ENCODE measurements at regions not wholly inside any gene's neighbourhood (a gene's known extent, or its start where the extent isn't known, plus 50 kb on each side); places are given as distances from the start of the nearest gene placed in this dataset.

GRCh38 chr20:55935448-55936208 is 69.7 kb downstream of the CBLN4 start:
- TF ChIP-seq POLR2A (IDR thresholded peaks at IDR 0.05; ENCODE audit: extremely low read depth, insufficient read length) (no peak), MAX (IDR thresholded peaks at IDR 0.05; ENCODE audit: low read depth, low read length) (no peak)
- TF ChIP-seq, protein P1, sequence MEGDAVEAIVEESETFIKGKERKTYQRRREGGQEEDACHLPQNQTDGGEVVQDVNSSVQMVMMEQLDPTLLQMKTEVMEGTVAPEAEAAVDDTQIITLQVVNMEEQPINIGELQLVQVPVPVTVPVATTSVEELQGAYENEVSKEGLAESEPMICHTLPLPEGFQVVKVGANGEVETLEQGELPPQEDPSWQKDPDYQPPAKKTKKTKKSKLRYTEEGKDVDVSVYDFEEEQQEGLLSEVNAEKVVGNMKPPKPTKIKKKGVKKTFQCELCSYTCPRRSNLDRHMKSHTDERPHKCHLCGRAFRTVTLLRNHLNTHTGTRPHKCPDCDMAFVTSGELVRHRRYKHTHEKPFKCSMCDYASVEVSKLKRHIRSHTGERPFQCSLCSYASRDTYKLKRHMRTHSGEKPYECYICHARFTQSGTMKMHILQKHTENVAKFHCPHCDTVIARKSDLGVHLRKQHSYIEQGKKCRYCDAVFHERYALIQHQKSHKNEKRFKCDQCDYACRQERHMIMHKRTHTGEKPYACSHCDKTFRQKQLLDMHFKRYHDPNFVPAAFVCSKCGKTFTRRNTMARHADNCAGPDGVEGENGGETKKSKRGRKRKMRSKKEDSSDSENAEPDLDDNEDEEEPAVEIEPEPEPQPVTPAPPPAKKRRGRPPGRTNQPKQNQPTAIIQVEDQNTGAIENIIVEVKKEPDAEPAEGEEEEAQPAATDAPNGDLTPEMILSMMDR (IDR thresholded peaks at IDR 0.05; ENCODE audit: low read depth, low read length) = no peak
